SJSA1 (cell line): ENCODE measurements at regions not wholly inside any gene's neighbourhood (a gene's known extent, or its start where the extent isn't known, plus 50 kb on each side); places are given as distances from the start of the nearest gene placed in this dataset.
"Not testable (repeated sequence)": the region's sequence is repeated elsewhere in the genome, so short reads cannot be mapped to it uniquely, and the experiment has no call there.

Source experiments
- DNase-seq, 2 experiments: peaks; one replicate each; pipeline ENCODE4 v3.0.0-alpha.2; 2015 to 2020; ENCODE audit warnings: low spot score in 2 of 2, low read depth in 1 of 2
- H3K27ac ChIP-seq: fragments of 250-450 bp; sonication (Bioruptor Pico); 2 replicates; pipeline ENCODE4 v1.5.1; 2020; ENCODE audit warnings: mild to moderate bottlenecking, moderate library complexity
- H3K27me3 ChIP-seq: fragments of 250-450 bp; sonication (Bioruptor Pico); replicated peaks from 2 replicates; pipeline ENCODE4 v1.5.1; 2020; ENCODE audit warnings: mild to moderate bottlenecking, moderate library complexity
- H3K36me3 ChIP-seq: fragments of 250-450 bp; sonication (Bioruptor Pico); 2 replicates; pipeline ENCODE4 v1.5.1; 2020; ENCODE audit warnings: mild to moderate bottlenecking
- H3K4me1 ChIP-seq: fragments of 250-450 bp; sonication (Bioruptor Pico); replicated peaks from 2 replicates; pipeline ENCODE4 v1.6.1; 2021; ENCODE audit warnings: mild to moderate bottlenecking
- H3K4me3 ChIP-seq: fragments of 250-450 bp; sonication (Bioruptor Pico); 2 replicates; pipeline ENCODE4 v1.5.1; 2020; ENCODE audit warnings: mild to moderate bottlenecking
- H3K9me3 ChIP-seq: fragments of 250-450 bp; sonication (Bioruptor Pico); replicated peaks from 2 replicates; pipeline ENCODE4 v1.5.1; 2020; ENCODE audit warnings: mild to moderate bottlenecking

DNA sequence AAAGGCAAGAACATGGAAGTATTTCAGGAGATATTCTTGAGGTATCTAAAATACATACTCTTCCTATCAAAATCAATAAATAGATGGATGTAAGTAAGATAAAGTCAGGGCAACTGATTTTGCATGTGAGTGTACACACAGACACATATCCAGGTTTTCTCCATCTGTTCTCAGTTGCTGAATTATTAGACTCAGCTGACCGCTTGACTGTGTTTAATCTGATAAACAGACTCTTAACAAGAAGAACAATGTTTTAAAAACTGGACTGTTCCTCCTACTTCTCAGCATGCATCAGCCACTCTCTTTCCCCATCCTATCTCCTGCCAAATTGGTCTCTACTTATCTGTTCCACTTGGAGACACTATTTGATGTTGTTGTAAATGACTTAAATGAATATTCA is 73.5 kb downstream of the GOLGA8G start:
- no peak for DNase-seq
- H3K9me3 ChIP-seq: no peaks in the 10 kb centered on the region
- H3K4me1 ChIP-seq: no peaks in the 10 kb centered on the region
- no peak overlapping the region for H3K27ac ChIP-seq
- no peaks in the 10 kb centered on the region for H3K27me3 ChIP-seq
- no peaks in the 10 kb centered on the region for H3K36me3 ChIP-seq
- no peak overlapping the region for H3K4me3 ChIP-seq

DNA sequence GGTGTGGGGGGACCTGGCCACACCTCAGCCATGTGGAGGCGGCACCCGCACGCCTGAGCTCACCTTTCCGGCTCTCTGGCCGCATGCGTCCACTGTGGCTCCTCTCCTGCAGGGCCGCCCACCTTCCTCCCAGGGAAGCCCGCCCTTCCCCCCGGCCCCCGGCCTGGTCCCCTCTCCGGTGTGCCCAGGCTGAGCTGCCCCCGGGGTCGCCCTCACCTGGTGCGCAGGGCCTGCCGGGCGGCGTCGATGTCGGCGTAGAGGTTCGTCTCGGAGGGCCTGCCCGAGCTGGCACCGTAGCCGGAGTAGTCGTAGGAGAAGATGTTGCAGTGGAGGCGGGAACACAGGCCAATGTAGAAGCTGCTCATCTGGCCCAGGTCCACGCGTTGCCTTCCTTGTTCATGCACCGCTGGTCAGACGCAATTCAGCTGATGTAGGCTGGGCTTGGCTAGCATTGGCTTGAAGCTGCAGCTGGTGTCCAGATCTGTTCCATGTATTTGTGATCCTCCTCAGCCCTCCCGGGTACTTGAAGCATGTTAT is 75.3 kb downstream of the GOLGA8G start:
- not testable (repeated sequence) for H3K27ac ChIP-seq, H3K36me3 ChIP-seq, H3K9me3 ChIP-seq, H3K27me3 ChIP-seq, H3K4me1 ChIP-seq, H3K4me3 ChIP-seq
- DNase-seq: peak in 1 of 2 experiments; percentile 45

GRCh38 chr15:28456476-28457395 is 76.0 kb downstream of the GOLGA8G start:
- no peaks in the 10 kb centered on the region for H3K27me3 ChIP-seq
- DNase-seq: peak in 1 of 2 experiments; percentile 53

GRCh38 chr15:28455537-28456475 is 77.0 kb downstream of the GOLGA8G start:
- H3K27me3 ChIP-seq, H3K4me1 ChIP-seq, H3K36me3 ChIP-seq, H3K9me3 ChIP-seq, H3K4me3 ChIP-seq, H3K27ac ChIP-seq: not testable (repeated sequence)
- DNase-seq: peak in 1 of 2 experiments; percentile 46

More at GRCh38 chr15:28456476-28457395, 76.0 kb downstream of the GOLGA8G start:
- no peak overlapping the region for H3K27ac ChIP-seq
- no peaks in the 10 kb centered on the region for H3K4me1 ChIP-seq
- no peaks in the 10 kb centered on the region for H3K9me3 ChIP-seq
- no peak overlapping the region for H3K4me3 ChIP-seq
- no peaks in the 10 kb centered on the region for H3K36me3 ChIP-seq

GRCh38 chr15:28454751-28455220 is 76.3 kb downstream of the GOLGA8F start:
- not testable (repeated sequence) for DNase-seq, H3K27me3 ChIP-seq, H3K4me3 ChIP-seq, H3K9me3 ChIP-seq, H3K27ac ChIP-seq, H3K36me3 ChIP-seq, H3K4me1 ChIP-seq
